IPS-20b (cell line): ENCODE measurements at regions not wholly inside any gene's neighbourhood (a gene's known extent, or its start where the extent isn't known, plus 50 kb on each side); places are given as distances from the start of the nearest gene placed in this dataset.

Experiments used
- H3K27ac ChIP-seq: one replicate; pipeline ENCODE4 v1.5.1; 2013; ENCODE audit warnings: low read length
- H3K27me3 ChIP-seq: 2 replicates; pipeline ENCODE4 v1.6.1; 2013; ENCODE audit warnings: mild to moderate bottlenecking, low read length, inconsistent platforms; ENCODE audit not compliant: insufficient read depth
- H3K36me3 ChIP-seq: 2 replicates; pipeline ENCODE4 v1.6.1; 2013; ENCODE audit warnings: low read depth, mild to moderate bottlenecking, inconsistent platforms, low read length, moderate library complexity; ENCODE audit not compliant: insufficient read depth
- H3K4me1 ChIP-seq: 2 replicates; pipeline ENCODE4 v1.6.1; 2013; ENCODE audit warnings: mild to moderate bottlenecking, control low read depth, inconsistent platforms, low read length, moderate library complexity; ENCODE audit not compliant: insufficient read depth
- H3K4me3 ChIP-seq: 2 replicates; pipeline ENCODE4 v1.5.1; 2013; ENCODE audit warnings: mild to moderate bottlenecking, low read length, inconsistent platforms
- H3K9ac ChIP-seq: 2 replicates; pipeline ENCODE4 v1.6.1; 2013; ENCODE audit warnings: low read depth, mild to moderate bottlenecking, inconsistent platforms, low read length, moderate library complexity
- H3K9me3 ChIP-seq: 2 replicates; pipeline ENCODE4 v1.6.1; 2013; ENCODE audit warnings: mild to moderate bottlenecking, low read depth, low read length, inconsistent platforms; ENCODE audit not compliant: insufficient read depth

DNA sequence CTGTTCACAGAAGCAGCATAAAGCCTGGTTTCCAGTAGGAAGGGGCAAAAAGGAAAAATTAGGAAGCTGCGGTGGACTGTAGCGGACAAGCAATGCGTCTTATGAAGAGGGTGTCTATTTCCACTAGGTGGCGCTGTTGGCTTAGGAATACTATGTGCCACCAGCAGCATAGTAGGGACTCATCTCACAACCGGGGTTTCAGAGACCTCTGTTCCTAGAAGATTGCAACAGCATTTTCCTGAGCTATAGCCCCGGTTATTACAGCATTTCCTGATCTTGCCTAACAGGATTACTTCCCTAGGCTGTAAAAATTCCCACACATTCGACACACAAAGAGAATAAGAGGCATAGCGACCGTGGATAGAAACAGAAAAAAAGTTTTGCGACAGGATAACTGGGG, 683.0 kb downstream of the TBL1XR1 start:
- H3K4me1 ChIP-seq = no peaks in the 10 kb centered on the region
- H3K9me3 ChIP-seq = peaks cover 48% of the 10 kb centered on the region
- H3K4me3 ChIP-seq = no peak overlapping the region
- no peak overlapping the region for H3K9ac ChIP-seq
- H3K27me3 ChIP-seq = no peaks in the 10 kb centered on the region
- H3K27ac ChIP-seq = no peak overlapping the region
- H3K36me3 ChIP-seq = no peaks in the 10 kb centered on the region

DNA sequence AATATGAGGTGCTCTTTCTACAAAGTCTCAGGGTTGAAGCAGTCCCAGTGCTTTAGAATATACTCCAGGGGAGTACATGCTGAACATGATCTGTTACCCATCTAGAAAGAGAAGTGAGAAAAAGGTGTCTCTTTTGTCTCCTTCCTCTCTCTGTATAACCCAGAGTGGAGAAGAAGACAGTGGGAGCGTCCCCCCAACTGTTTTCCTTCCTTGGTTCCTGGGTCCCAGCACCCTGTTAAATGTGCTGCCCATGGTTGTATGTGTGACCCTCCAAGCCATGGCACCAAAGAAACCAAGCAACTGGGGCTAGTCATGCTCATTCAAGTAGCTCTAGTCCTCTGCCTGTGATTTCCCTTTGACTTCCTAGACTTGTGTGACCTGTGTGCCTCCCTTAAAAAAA, 683.7 kb downstream of the TBL1XR1 start:
- Histone ChIP-seq H3K27me3 (no peaks in the 10 kb centered on the region), H3K36me3 (no peaks in the 10 kb centered on the region), H3K9me3 (peaks cover 48% of the 10 kb centered on the region), H3K27ac (no peak overlapping the region), H3K4me1 (no peaks in the 10 kb centered on the region), H3K9ac (no peak overlapping the region), H3K4me3 (no peak overlapping the region)

- Histone ChIP-seq H3K9ac (no peak overlapping the region), H3K4me1 (no peaks in the 10 kb centered on the region), H3K9me3 (peaks cover 53% of the 10 kb centered on the region), H3K27ac (no peak overlapping the region), H3K36me3 (no peaks in the 10 kb centered on the region), H3K4me3 (no peak overlapping the region), H3K27me3 (no peaks in the 10 kb centered on the region)
These were observed 685.2 kb downstream of the TBL1XR1 start for GRCh38 chr3:176512037-176512436.

DNA sequence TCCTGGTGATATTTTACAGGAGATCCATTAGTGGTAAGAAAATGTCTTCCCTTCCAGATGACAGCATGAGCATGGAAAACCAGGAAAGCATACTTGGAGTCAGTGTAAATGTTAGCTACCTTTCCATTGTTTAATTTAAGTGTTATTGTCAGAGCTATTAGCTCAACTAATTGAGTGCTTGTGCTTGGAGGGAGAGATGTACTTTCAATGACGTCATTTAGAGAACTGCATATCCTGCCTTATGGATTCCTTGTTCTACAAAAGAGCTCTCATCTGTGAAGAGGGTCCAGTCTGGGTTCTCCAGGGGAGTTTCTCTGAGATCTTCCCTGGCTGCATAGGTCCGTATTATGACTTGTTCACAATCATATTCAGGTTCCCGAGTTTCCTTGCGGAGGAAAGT, 687.2 kb downstream of the TBL1XR1 start:
- Histone ChIP-seq H3K9me3 (peaks cover 53% of the 10 kb centered on the region), H3K4me3 (no peak overlapping the region), H3K27ac (no peak overlapping the region), H3K27me3 (no peaks in the 10 kb centered on the region), H3K9ac (no peak overlapping the region), H3K4me1 (peaks cover 11% of the 10 kb centered on the region; the same call in 1 of the 2 replicates), H3K36me3 (no peaks in the 10 kb centered on the region)

- Histone ChIP-seq H3K9ac (peak overlapping the region; percentile 71; the same call in 1 of the 2 replicates), H3K4me1 (peaks cover 13% of the 10 kb centered on the region; the same call in 1 of the 2 replicates), H3K27ac (peak overlapping the region; percentile 79), H3K27me3 (no peaks in the 10 kb centered on the region), H3K9me3 (peaks cover 14% of the 10 kb centered on the region), H3K4me3 (peak overlapping the region; percentile 48), H3K36me3 (no peaks in the 10 kb centered on the region)
These were observed 691.2 kb downstream of the TBL1XR1 start for GRCh38 chr3:176505878-176506621.

DNA sequence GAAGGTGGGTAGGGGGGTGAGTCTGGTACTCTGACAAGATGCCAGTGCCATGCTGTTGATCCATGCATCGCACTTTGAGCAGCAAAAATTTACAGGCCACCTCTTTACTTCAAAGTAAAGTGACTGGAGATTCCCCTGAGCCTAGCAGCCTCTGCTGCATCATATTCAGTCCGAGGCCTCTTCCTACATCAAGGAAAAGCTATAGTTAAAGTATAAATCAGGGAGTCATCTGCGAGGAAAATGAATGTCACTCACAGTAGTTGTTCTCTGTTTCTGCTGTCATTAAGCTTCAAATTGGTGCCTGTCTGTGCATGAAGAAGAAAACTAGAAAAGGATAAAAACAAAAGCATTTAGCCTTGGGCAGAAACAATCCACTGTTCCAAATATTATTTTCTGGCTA, 706.2 kb downstream of the TBL1XR1 start:
- Histone ChIP-seq H3K36me3 (no peaks in the 10 kb centered on the region), H3K27ac (no peak overlapping the region), H3K27me3 (no peaks in the 10 kb centered on the region), H3K4me3 (no peak overlapping the region), H3K9me3 (no peaks in the 10 kb centered on the region), H3K9ac (no peak overlapping the region), H3K4me1 (no peaks in the 10 kb centered on the region)

- H3K27ac ChIP-seq = no peak overlapping the region
- no peak overlapping the region for H3K4me3 ChIP-seq
- H3K27me3 ChIP-seq = no peaks in the 10 kb centered on the region
- no peak overlapping the region for H3K9ac ChIP-seq
- H3K4me1 ChIP-seq = no peaks in the 10 kb centered on the region
- no peaks in the 10 kb centered on the region for H3K36me3 ChIP-seq
- no peaks in the 10 kb centered on the region for H3K9me3 ChIP-seq
These were observed 706.9 kb downstream of the TBL1XR1 start for GRCh38 chr3:176490357-176490756.

- no peaks in the 10 kb centered on the region for H3K36me3 ChIP-seq
- no peak overlapping the region for H3K9ac ChIP-seq
- H3K27me3 ChIP-seq = no peaks in the 10 kb centered on the region
- H3K4me3 ChIP-seq = no peak overlapping the region
- no peaks in the 10 kb centered on the region for H3K9me3 ChIP-seq
- no peaks in the 10 kb centered on the region for H3K4me1 ChIP-seq
- no peak overlapping the region for H3K27ac ChIP-seq
These were observed 718.0 kb downstream of the TBL1XR1 start for GRCh38 chr3:176479248-176479647.

- Histone ChIP-seq H3K27ac (no peak overlapping the region), H3K4me3 (no peak overlapping the region), H3K9me3 (no peaks in the 10 kb centered on the region; the same call in 1 of the 2 replicates), H3K9ac (no peak overlapping the region), H3K27me3 (peaks cover 6% of the 10 kb centered on the region; the same call in 1 of the 2 replicates), H3K36me3 (no peaks in the 10 kb centered on the region), H3K4me1 (no peaks in the 10 kb centered on the region)
These were observed 727.5 kb downstream of the TBL1XR1 start for GRCh38 chr3:176469694-176470205.

DNA sequence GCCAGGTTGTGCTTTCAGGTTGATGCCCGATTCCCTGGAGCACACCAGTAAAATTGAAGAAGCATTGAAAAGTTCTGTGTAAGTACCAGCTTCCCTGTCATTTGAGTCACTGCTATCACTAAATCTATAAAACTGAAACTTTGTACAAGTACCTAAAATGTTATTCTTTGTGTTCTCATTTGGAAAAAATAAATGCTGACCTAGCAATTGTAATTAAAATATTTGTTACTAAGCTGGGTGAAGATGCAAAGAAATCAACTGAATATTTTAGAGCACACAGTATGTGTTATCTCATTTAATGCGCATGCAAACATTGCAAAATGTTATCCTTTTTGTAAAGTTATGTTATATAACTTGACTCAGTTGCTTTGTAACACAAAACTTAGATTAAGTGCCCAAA, 733.7 kb downstream of the TBL1XR1 start:
- Histone ChIP-seq H3K4me1 (no peaks in the 10 kb centered on the region), H3K36me3 (no peaks in the 10 kb centered on the region), H3K9ac (no peak overlapping the region), H3K4me3 (no peak overlapping the region), H3K27me3 (peaks cover 2% of the 10 kb centered on the region; the same call in 1 of the 2 replicates), H3K27ac (no peak overlapping the region), H3K9me3 (no peaks in the 10 kb centered on the region)

DNA sequence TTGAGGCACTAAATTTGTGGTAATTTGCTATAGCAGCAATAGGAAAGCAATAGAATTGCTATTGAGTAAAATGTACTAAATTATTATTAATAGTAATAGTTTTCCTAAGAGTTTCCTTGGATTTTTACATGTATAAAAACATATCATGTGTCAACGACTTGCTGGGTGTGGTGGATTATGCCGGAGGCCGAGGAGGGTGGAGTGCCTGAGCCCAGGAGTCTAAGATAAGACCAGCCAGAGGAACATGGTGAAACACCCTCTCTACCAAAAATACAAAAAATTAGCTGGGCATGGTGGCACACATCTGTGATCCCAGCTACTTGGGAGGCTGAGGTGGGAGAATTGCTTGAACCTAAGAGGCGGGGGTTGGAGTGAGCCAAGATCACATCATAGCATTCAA, 749.9 kb downstream of the TBL1XR1 start:
- H3K4me3 ChIP-seq = no peak overlapping the region
- no peaks in the 10 kb centered on the region for H3K27me3 ChIP-seq
- no peaks in the 10 kb centered on the region for H3K4me1 ChIP-seq
- H3K9me3 ChIP-seq = no peaks in the 10 kb centered on the region
- H3K27ac ChIP-seq = no peak overlapping the region
- H3K9ac ChIP-seq = no peak overlapping the region
- H3K36me3 ChIP-seq = no peaks in the 10 kb centered on the region

DNA sequence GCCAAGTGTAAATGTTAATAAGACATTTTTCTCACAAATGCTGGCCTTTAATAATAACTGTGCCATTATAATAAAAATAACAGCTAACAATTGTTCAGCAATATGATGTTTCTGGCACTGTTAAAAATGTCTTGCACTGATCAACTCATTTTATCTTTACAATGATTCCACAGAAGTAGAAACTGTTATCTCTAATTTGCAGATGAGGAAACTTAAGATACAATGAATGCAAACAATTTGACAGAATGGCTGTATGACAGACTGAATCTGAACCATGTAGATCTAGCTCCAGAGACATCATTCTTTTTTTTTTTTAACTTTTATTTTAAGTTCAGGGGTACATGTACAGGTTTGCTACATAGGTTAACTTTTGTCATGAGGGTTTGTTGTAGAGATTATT, 755.0 kb downstream of the TBL1XR1 start:
- no peak overlapping the region for H3K9ac ChIP-seq
- H3K36me3 ChIP-seq = no peaks in the 10 kb centered on the region
- no peaks in the 10 kb centered on the region for H3K9me3 ChIP-seq

More for the DNA sequence above, 755.0 kb downstream of the TBL1XR1 start:
- Histone ChIP-seq H3K4me1 (no peaks in the 10 kb centered on the region), H3K4me3 (no peak overlapping the region), H3K27me3 (no peaks in the 10 kb centered on the region), H3K27ac (no peak overlapping the region)
